ENCODE measurements at regions not wholly inside any gene's neighbourhood (a gene's known extent, or its start where the extent isn't known, plus 50 kb on each side); places are given as distances from the start of the nearest gene placed in this dataset.

DNA sequence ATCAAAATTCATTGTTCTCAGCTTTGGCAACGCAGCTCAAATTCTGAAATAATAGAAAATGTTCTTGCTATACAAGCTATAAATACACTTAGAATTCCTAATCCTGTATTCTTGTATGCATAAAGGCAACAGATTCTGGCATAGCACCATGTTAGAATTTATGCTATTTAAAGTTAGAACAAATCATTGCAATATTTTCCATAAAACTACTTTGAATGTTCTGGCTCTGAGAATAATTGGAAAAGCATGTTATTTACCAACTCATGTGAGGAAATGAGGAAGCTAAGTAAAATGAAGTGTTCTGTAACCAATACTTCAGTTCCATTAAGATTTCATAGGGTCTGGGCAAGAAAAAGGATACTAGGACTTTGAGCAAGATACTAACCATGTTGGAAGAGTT is 888.9 kb downstream of the SQOR start:
- TF ChIP-seq, protein P1, sequence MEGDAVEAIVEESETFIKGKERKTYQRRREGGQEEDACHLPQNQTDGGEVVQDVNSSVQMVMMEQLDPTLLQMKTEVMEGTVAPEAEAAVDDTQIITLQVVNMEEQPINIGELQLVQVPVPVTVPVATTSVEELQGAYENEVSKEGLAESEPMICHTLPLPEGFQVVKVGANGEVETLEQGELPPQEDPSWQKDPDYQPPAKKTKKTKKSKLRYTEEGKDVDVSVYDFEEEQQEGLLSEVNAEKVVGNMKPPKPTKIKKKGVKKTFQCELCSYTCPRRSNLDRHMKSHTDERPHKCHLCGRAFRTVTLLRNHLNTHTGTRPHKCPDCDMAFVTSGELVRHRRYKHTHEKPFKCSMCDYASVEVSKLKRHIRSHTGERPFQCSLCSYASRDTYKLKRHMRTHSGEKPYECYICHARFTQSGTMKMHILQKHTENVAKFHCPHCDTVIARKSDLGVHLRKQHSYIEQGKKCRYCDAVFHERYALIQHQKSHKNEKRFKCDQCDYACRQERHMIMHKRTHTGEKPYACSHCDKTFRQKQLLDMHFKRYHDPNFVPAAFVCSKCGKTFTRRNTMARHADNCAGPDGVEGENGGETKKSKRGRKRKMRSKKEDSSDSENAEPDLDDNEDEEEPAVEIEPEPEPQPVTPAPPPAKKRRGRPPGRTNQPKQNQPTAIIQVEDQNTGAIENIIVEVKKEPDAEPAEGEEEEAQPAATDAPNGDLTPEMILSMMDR (conservative IDR thresholded peaks at IDR 0.05; ENCODE audit: low read length) = no peak
- no peak for TF ChIP-seq EZH2phosphoT487 (IDR thresholded peaks at IDR 0.05; ENCODE audit: borderline replicate concordance, low read depth, low read length)

Measured in OCI-LY7 (cell line).